GM18505 (cell line): ENCODE measurements at regions not wholly inside any gene's neighbourhood (a gene's known extent, or its start where the extent isn't known, plus 50 kb on each side); places are given as distances from the start of the nearest gene placed in this dataset.

Experiments used
- ATAC-seq: cut with Tn5 transposase; IDR thresholded peaks from one replicate; pipeline ENCODE4 v1.9.1; 2021; ENCODE audit not compliant: unreplicated experiment
- POLR2A ChIP-seq: IDR thresholded peaks from 4 replicates; pipeline ENCODE4 v1.6.1; 2011; ENCODE audit warnings: borderline replicate concordance; ENCODE audit not compliant: insufficient read depth, insufficient read length; ENCODE audit errors: extremely low read depth

- no peak for ATAC-seq
- no peak for TF ChIP-seq POLR2A
Observed at GRCh38 chr14:43937001-43937400, 570.1 kb downstream of the FSCB start.

- ATAC-seq, result no peak
- no peak for TF ChIP-seq POLR2A
Observed at GRCh38 chr14:43934102-43934501, 573.0 kb downstream of the FSCB start.

- no peak for TF ChIP-seq POLR2A
- no peak for ATAC-seq
Observed at GRCh38 chr14:43914041-43914693, 592.9 kb downstream of the FSCB start.

- no peak for TF ChIP-seq POLR2A
- no peak for ATAC-seq
Observed at GRCh38 chr14:43903209-43903608, 603.9 kb downstream of the FSCB start.

GRCh38 chr14:43901911-43902673 is 605.0 kb downstream of the FSCB start:
- ATAC-seq, result no peak
- TF ChIP-seq POLR2A, result no peak

GRCh38 chr14:43900173-43900655 is 606.9 kb downstream of the FSCB start:
- no peak for ATAC-seq
- no peak for TF ChIP-seq POLR2A

GRCh38 chr14:43898687-43899086 is 608.4 kb downstream of the FSCB start:
- ATAC-seq, result no peak
- TF ChIP-seq POLR2A, result no peak

- ATAC-seq, result no peak
- TF ChIP-seq POLR2A, result no peak
Observed at GRCh38 chr14:43896044-43896443, 611.0 kb downstream of the FSCB start.

- ATAC-seq, result no peak
- no peak for TF ChIP-seq POLR2A
Observed at GRCh38 chr14:43894534-43894933, 612.5 kb downstream of the FSCB start.

GRCh38 chr14:43887523-43887922 is 619.6 kb downstream of the FSCB start:
- ATAC-seq, result no peak

GRCh38 chr14:43877351-43877960 is 629.6 kb downstream of the FSCB start:
- TF ChIP-seq POLR2A, result no peak
- ATAC-seq, result no peak

More at GRCh38 chr14:43887523-43887922, 619.6 kb downstream of the FSCB start:
- TF ChIP-seq POLR2A, result no peak

GRCh38 chr14:43872752-43873655 is 634.1 kb downstream of the FSCB start:
- no peak for TF ChIP-seq POLR2A
- no peak for ATAC-seq

GRCh38 chr14:43872222-43872621 is 634.9 kb downstream of the FSCB start:
- TF ChIP-seq POLR2A, result no peak
- ATAC-seq, result no peak

GRCh38 chr14:43858981-43859380 is 648.1 kb downstream of the FSCB start:
- TF ChIP-seq POLR2A, result no peak
- no peak for ATAC-seq

- no peak for ATAC-seq
- TF ChIP-seq POLR2A, result no peak
Observed at GRCh38 chr14:43855556-43855955, 651.5 kb downstream of the FSCB start.
